NCI-H2029 treated with DMSO at 0.1 percent for 48 hours (cell line): ENCODE measurements at regions not wholly inside any gene's neighbourhood (a gene's known extent, or its start where the extent isn't known, plus 50 kb on each side); places are given as distances from the start of the nearest gene placed in this dataset.
A peak's percentile ranks its signal among the peaks of the same experiment; 100 is the strongest.
"Not testable (repeated sequence)": the region's sequence is repeated elsewhere in the genome, so short reads cannot be mapped to it uniquely, and the experiment has no call there.

Source experiments
- DNase-seq: peaks from one replicate; lab custom pipeline; 2025; lab: John Stamatoyannopoulos, UW

DNA sequence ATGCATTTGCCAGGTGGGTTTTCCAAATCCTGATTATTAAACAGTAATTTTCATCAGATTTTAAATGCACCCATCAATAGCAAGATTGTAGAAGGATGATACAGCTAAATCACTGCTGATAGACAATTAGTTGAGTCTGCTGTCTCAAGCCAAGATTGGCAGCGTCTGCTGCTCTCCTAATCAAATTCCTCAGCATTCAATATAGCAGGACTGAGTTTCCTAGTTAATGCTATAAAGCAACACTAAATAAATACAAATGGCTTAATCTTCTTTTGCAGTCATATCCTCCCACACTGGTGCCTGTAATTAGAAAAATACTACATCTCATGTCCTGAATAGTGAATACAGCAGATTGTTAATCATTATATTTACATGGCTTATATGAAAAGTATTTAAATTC is 1028.8 kb downstream of the ADGRL2 start:
- DNase-seq, result no peak

DNA sequence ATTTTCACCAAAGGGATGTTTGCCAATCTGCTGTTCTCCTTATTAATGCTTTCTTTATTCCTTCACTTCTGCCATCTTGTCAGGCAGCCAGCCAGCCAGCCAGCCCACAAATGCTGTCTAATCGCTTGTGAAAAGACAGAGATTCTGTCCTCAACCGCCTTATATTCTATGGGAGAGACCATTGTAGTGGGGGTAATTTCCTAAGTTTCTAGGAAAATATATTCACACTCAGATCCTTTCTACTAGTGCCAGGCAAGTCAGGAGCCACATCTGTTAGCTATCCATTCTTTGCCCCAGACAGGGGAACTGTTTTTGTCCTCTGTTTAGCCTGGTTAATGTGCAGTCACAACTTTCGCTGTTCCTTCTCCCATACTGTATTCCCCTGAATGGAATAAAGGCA is 1023.1 kb downstream of the ADGRL2 start:
- DNase-seq, result no peak

DNA sequence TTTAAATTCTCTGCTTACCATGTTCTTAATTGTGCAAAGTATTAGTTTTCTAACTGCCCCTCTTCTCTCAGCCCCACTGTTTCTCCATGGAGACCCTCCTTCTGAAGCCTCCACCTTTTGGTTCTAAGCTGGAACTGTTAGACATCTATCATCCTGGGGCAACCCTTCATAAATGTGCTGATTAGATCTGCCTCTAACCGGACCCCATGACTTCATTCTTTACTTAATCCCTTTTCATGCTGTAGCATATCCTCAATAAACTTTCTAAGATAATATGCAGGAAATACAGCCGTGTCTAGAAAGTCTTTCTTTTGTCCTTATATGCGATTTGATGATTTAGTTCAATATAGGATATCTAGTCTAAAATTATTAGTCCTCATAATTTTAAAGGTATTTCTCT is 1020.1 kb downstream of the ADGRL2 start:
- no peak for DNase-seq

DNA sequence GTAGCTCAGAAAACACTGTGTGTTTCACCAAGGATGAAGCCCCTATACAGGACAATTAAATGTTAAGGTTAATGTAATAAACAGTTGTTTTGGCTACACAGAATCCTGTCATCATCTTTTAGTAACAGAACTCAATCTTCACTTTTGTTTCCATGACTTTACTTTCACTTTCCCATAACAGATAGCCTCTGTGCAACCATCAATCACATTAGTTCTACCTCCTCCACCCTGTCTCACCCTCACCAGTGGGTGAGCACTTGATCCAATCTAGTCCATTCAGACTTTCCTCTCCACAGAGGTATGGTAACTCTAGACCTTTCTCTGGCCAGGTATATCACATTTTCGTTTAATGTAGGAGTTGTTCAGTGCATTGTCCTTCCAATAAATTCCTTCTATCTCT is 1018.5 kb downstream of the ADGRL2 start:
- DNase-seq, result no peak

DNA sequence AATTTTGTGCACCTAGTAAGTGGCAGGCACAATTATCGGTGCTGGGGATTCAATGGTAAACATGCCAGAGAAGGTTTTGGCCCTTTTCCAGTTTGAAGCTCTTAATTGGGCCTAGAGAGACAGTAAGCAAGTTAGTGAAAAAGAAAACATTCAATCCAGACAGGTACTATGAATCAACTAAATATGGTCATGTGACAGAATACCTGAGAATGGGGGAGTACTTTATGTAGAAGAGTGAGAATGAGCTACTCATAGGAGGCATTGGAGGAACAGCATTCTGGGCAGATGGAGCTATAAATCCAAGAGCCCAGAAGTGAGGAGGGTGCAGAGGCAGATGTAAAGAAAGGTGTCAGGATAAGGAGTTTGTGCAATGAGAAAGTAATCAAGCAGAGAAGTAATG is 1017.9 kb downstream of the ADGRL2 start:
- peak; percentile 19 for DNase-seq

DNA sequence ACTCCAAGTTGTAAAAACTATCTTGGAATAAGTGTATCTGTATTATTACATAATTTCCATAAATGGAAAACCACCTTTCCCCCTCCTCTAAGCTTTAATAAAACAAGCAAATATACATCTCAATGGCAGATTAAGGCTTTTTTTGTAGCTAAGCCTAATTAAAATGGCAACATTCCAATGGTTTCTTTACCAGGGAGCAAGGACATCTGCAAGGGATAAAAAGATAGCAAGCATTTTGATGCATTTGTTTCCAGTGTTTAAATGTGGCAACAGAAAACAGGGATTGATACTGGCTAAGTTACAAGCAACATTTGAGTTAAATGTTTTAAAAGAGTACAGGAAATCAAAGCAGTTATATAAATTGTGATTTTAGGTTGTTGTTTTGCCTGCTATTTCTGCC is 1012.7 kb downstream of the ADGRL2 start:
- no peak for DNase-seq

DNA sequence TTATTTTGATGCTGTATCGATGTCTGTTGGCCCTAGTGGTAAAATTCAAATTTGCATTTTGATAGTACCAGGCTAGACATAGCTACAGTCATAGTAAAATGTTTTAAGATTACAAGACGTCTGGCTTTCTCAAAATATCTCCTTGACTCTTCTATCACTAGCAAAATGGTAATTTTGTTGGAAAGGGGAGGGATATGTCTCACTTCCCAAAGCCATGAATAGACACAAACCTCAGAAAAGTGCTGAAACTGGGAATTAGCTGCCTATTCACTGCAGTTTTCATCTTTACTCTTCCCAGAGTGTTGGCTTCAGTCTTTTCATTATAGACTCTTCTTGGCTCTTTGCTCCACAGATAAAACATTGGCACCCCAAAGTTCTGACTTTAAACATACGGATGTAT is 1009.9 kb downstream of the ADGRL2 start:
- DNase-seq, result no peak

DNA sequence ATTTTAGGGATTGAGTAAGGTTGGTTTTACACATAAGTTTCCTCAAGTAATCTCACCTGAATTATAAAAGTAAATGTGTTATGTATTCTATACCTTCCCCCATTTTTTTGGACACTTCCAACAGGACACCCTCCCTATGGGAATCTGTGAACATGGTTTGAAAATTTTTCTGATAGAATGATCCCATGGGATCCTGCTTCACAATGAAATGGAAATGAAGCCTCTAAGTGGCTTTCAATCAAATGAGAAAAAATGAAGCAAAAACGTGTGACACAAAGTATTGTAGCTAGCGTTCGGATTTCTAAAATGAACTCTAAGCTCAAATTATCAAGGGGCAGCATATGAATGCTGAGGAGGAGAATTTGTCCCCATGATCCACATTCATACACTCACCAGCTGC is 1006.8 kb downstream of the ADGRL2 start:
- DNase-seq, result no peak

DNA sequence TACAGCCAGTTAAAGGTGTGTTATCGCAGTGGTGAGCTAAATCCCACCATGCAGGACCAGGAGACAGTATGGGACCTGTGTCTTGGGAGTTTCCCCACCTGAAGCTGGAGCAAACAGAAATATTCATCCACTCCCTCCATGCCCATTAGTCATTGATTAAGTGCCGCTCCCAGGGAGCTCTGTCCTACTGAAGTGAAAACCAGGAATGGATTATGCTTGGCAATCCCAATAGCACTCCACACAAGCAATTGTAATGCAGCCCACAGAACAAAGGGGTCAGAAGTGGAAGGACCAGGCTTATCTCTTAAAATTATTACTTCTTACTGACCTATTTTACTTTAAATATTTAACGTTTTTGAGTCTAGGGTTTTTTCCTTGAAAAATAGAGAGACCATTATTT is 1005.4 kb downstream of the ADGRL2 start:
- DNase-seq, result no peak

DNA sequence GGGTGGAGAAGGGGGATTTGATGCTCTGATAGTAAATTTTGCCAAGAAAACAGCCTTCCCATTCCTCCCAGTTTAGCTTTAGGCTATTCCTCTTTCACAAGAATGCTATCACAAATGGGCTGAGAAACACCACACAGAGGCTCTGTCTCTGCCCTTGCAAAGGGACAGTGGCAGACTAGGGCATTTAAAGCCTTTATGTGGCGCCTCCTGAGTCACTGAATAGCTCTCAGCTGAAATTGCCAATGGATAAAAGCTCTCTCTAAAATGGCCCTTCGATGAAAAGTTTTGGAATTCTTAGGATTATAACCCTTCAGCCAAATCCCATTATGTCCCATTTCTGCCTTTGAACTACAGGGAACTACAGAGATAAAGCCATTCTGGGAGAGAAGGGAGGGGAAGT is 1000.4 kb downstream of the ADGRL2 start:
- no peak for DNase-seq

DNA sequence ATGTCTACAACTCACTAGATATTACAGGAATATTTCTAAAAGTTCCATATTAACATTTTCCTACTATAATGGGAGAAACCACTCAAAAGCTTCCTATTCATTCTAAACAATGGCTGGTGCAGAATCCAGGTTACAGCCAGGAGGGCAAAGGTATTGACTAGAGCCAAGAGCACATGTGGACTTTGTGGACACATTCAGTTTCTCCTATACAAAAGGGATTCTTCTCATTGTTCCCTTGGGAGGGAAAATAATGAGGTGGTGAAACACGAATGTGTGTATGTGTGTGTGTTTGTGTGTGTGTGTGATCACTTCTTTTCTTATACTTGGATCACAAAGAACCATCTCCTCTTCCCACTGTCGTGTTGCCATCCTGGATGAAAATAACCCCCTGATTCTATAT is 1000.0 kb downstream of the ADGRL2 start:
- DNase-seq, result no peak

DNA sequence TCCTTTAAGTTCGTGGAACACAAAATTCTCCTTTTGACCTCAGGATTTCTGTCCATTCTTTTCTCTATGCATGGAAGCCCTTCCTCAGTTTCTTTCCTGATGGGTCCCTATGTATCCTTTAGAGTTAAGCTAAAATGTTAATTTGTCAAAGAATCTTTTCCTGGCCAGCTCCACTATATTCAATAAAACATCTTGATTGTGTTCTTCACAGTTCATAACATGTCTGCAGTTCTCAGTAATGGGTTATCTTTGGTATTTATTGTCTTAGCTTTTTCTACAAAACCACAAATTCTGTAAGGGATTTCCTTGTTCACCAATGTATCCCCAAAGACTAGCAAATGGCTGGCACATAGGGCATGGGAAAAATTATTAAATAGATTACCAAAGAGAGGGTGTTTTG is 998.5 kb downstream of the ADGRL2 start:
- DNase-seq, result no peak

DNA sequence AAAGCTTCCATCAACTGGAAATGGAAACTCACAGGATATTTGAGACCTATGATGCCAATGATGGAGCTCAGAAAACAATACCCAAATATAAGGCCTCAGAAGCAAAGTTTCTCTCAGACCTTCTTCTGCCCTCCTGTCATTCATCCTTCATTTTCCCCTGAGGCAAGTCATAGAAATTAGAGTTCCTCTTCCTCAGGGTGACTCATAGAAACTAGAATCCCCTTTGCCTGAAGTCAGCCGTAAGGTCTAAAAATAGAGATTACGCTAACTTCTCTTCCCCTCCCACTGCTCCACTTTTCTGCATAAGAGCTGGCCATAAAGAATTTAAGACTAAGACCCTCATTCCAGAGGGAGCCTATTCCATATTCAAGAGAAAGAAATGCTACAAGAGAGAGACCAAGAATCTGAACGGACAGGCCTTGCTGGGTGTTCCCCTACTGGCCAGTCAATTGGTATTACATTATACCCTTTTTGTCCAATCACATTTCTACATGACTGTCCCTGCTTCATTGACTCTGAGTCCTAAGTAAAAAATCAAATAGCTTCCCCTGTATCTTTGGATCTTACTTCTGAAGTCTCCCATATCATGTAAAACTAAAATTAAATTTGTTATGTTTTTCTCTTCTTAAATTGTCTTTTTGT is 994.9 kb downstream of the ADGRL2 start:
- DNase-seq, result no peak

DNA sequence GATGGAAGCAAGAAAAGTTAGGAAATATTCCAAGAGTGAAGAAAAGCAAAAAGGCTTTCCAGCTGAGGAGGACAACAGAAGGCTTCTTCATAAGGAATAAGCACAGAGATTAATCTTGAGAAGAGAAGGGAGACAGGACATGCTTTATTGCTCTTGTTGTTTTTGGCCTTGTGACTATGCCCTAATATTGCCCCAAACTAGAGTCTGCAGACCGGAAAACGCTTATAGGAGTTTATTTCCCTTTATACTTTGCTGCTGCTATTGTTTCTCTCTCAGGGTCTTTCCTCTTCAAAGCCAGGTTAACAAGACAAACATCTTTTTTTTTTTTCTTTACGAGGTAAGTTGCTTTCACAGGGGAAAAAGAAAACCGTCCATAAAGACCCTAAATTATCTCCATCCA is 991.4 kb downstream of the ADGRL2 start:
- DNase-seq, result no peak

DNA sequence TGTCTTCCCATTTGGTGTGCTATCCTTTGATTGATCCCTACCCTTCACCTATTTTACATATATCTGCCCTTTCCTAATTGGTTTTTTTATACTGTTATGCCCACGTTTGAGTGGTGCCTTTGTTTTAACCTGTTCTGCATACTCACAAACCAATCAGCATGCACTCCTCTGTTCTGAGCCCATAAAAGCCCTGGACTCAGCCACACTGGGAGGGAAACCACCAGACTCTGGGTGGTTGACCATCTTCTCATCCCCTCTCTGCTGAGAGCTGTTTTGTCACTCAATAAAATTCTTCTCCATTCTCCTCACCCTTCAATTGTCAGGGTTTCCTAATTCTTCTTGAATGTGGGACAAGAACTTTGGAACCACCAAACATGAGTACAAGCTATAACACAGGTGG is 989.8 kb downstream of the ADGRL2 start:
- DNase-seq, result no peak

DNA sequence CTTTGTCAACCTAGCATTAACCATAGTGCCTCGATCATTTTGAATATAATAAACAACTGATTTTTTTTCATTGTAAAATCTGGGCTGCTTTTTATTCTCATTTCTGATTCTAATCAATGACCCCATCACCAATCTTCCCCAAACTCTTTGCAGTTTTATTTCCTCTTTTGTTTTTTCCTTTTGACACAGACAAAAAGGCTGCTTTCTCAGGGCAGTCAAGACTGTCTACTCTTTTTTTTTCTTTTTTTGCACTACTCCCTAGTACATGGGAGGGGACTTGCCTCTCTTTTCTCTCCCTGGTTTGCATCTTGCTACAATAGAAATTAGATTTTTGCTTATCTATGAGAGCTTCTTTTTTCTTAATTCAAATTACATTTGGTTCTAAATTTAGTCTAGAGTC is 987.9 kb downstream of the ADGRL2 start:
- no peak for DNase-seq

DNA sequence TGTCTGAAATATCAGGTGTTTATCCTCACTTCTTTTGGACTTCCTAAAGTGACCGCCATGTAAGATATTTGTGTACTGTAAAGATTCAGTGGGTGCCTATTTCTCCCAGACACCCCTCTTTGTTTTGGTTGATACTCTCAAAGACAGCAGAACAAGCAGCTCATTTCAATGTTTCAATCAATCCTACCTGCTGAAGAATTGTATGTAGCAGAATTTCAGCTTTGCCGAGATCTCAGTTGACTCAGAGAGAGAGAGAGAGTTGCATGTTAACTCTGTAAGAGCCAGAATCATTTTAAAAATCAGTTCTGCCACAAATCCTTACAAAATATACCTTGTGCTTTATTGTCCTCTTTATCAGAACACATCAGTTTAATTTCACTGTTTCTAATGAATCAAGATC is 987.3 kb downstream of the ADGRL2 start:
- DNase-seq, result no peak

DNA sequence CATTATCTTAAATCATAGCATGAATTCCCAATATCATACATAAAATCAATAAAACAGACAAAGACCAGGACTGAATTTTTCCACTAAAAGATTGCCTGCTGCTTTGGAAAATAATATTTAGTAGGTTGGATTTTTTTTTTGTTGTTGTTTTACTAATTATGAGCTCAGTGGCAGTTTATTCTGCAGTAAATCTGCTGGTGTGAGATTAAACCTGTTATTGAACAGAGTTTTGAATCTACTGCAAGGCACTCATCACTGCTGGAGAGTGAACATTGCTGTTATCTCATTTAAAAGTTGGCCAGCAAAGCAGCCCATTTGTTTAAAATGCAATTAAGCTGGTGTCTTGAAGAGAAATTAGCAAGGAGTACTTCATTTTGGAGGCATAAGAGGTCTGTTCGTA is 986.1 kb downstream of the ADGRL2 start:
- DNase-seq, result no peak

DNA sequence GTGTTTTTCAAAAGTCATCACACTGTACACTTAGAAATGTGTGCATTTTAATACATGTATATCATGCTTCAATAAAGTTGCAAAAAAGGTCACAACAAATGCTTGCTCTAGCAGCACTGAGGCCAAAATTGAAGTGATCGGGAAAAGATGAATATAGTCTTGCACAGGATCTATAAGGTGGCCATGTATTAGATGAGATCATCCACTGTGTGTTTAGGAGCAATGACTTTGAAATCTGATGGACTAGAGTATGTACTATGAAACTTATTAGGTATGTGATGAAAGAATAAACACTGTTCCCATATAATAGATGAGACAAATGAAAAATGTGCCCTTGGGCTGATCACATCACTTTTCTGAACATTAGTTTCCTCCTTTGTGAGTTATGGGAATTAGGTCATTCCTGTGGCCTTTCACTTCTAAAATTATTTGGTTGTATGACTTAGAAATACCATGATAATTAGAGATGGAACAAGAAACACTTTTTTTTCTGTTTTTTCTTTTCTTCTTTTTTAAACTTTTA is 984.6 kb downstream of the ADGRL2 start:
- DNase-seq, result no peak

DNA sequence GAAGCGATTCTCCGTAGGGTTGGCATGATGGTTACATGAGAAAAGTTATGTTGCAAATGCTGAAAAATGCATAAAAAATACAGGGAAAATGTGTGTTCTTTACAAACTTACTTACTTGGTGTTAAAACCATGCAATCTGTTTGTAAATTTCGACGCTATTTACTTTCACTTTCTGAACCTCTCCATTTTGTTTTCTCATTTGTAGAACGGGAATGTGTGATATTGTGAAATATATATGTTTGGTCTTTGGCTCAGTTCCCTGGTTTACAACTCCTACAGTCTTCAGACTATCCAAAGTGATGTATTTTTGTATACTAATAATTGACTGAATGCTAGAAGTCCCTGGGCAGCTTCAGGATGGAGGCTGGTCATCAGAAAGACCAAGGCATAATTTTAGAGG is 982.3 kb downstream of the ADGRL2 start:
- DNase-seq, result peak; percentile 3

DNA sequence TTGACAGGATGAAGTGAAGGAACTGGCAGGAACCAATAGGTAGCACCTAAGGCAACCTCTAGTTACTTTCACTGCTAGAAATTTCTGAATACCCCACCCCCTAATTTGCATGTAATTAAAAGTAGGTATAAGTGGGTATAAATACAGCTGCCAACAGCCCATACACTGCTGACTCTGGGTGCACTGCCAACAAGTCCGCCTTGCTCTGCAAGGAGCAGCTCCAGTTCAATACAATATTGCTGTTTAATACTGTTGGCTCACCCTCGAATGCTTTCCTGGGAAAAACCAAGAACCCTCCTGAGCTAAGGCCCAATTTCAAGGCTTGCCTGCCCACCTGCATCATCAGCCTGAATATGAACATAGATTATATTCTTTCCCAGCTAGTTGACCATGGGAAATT is 981.9 kb downstream of the ADGRL2 start:
- DNase-seq, result no peak

DNA sequence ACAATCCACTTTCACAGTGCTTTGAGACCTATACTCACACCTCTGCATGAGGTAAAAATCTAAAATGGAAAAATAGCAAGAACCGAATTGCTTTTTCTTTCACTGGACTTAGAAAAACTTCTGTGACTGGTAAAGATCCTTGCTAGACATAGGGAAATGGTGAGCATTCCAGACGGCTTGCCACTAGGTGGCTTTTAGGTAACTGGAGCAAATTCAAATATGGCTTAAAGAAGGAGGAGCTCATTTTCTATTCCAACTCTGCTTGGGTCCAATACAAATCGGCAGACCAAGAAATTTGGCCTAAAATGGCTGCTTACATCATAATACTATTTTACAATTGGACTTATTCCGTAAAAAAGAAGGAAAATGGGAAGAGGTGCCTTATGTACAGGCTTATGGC is 977.9 kb downstream of the ADGRL2 start:
- no peak for DNase-seq

DNA sequence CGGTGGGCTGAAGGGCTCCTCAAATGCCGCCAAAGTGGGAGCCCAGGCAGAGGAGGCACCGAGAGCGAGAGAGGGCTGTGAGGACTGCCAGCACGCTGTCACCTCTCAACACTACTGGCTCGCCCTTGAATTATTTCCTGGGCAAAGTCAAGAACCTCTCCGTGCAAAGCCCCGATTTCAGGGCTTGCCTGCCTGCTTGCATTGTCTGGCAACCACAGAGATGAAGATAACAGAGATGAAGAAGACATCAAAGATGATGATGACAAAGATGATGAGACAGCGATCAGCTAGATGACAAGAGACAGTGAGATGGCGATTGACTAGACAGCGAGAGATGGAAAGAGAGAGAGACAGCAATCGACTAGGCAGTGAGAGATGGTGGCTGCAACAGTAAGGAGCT is 976.5 kb downstream of the ADGRL2 start:
- DNase-seq, result no peak

DNA sequence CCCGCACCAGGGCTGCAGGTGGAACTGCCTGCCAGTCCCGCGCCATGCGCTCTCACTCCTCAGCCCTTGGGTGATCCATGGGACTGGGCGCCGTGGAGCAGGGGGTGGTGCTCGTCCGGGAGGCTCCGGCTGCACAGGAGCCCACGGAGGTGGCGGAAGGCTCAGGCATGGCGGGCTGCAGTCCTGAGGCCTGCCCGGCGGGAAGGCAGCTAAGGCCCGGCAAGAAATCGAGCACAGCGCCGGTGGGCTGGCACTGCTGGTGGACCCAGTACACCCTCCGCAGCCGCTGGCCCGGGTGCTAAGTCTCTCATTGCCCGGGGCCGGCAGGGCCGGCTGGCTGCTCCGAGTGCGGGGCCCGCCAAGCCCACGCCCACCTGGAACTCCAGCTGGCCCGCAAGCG is 976.0 kb downstream of the ADGRL2 start:
- DNase-seq, result not testable (repeated sequence)
